PC-9 (cell line): ENCODE measurements at regions not wholly inside any gene's neighbourhood (a gene's known extent, or its start where the extent isn't known, plus 50 kb on each side); places are given as distances from the start of the nearest gene placed in this dataset.

Experiments
- BruUV-seq: library from RNA; stranded (reverse); fragments of 400-500 nt; replicated peaks from 2 replicates; lab custom pipeline; 2021; lab: Mats Ljungman, UMichigan
- CTCF ChIA-PET: fragments of 300-600 bp; sonication (Branson Sonifier 250); formaldehyde crosslinking; loops from one replicate; lab custom pipeline; 2022; ENCODE audit warnings: antibody characterized with exemption; lab: Charles Lee
- POLR2A ChIA-PET: fragments of 300-600 bp; sonication (Branson Sonifier 250); formaldehyde crosslinking; loops from one replicate; lab custom pipeline; 2022; ENCODE audit warnings: antibody characterized with exemption; ENCODE audit not compliant: unreplicated experiment; lab: Charles Lee
- DNase-seq, 2 experiments: peaks; one replicate each; pipeline versions ENCODE4 v3.0.0 to v3.0.0-alpha.2; 2015 to 2022; ENCODE audit warnings: mixed read lengths in 1 of 2
- H2AFZ ChIP-seq: fragments of 200-600 bp; sonication (generic); 2 replicates; pipeline ENCODE4 v1.8.1; 2017; ENCODE audit warnings: antibody characterized with exemption
- H3F3A ChIP-seq: fragments of 200-600 bp; sonication (generic); 2 replicates; pipeline ENCODE4 v1.8.1; 2017; ENCODE audit warnings: antibody characterized with exemption, mild to moderate bottlenecking, low read depth; ENCODE audit not compliant: insufficient read depth
- H3K27ac ChIP-seq: fragments of 200-600 bp; sonication (generic); 2 replicates; pipeline ENCODE4 v1.6.1; 2016; ENCODE audit warnings: mixed run types
- H3K27me3 ChIP-seq: fragments of 200-600 bp; sonication (generic); 2 replicates; pipeline ENCODE4 v1.6.1; 2016; ENCODE audit warnings: low read depth, mixed run types; ENCODE audit not compliant: insufficient read depth
- H3K36me3 ChIP-seq: fragments of 200-600 bp; sonication (generic); 2 replicates; pipeline ENCODE4 v1.6.1; 2016; ENCODE audit warnings: low read depth, mixed run types
- H3K4me1 ChIP-seq: fragments of 200-600 bp; sonication (generic); replicated peaks from 2 replicates; pipeline ENCODE4 v1.6.1; 2016; ENCODE audit warnings: mixed run types; ENCODE audit not compliant: insufficient read depth
- H3K4me2 ChIP-seq: fragments of 200-600 bp; sonication (generic); 2 replicates; pipeline ENCODE4 v1.6.1; 2017; ENCODE audit warnings: mixed run types
- H3K4me3 ChIP-seq: fragments of 200-600 bp; sonication (generic); 2 replicates; pipeline ENCODE4 v1.6.1; 2016; ENCODE audit warnings: mixed run types
- H3K79me2 ChIP-seq: fragments of 200-600 bp; sonication (generic); 2 replicates; pipeline ENCODE4 v1.6.1; 2017; ENCODE audit warnings: low read depth, mixed run types
- H3K9me2 ChIP-seq: fragments of 200-600 bp; sonication (generic); 2 replicates; pipeline ENCODE4 v1.8.1; 2017; ENCODE audit warnings: mild to moderate bottlenecking; ENCODE audit not compliant: insufficient read depth
- H3K9me3 ChIP-seq: fragments of 200-600 bp; sonication (generic); 2 replicates; pipeline ENCODE4 v1.8.1; 2016; ENCODE audit warnings: low read depth; ENCODE audit not compliant: insufficient read depth
- H4K20me1 ChIP-seq: fragments of 200-600 bp; sonication (generic); 2 replicates; pipeline ENCODE4 v1.8.1; 2017; ENCODE audit not compliant: insufficient read depth
- CTCF ChIP-seq: fragments of 200-600 bp; sonication (generic); conservative IDR thresholded peaks from 2 replicates; pipeline ENCODE4 v1.6.1; 2017; ENCODE audit warnings: mixed run types, antibody characterized with exemption, mild to moderate bottlenecking, moderate library complexity
- EZH2 ChIP-seq: fragments of 200-600 bp; sonication (generic); IDR thresholded peaks from 2 replicates; pipeline ENCODE4 v1.8.0; 2017; ENCODE audit warnings: antibody characterized with exemption, low read depth
- intact Hi-C: fragments of 100-400 bp; cut with micrococcal nuclease; formaldehyde crosslinking; loops from one replicate; pipeline ENCODE4 v1.10.0; 2022; ENCODE audit not compliant: unreplicated experiment

DNA sequence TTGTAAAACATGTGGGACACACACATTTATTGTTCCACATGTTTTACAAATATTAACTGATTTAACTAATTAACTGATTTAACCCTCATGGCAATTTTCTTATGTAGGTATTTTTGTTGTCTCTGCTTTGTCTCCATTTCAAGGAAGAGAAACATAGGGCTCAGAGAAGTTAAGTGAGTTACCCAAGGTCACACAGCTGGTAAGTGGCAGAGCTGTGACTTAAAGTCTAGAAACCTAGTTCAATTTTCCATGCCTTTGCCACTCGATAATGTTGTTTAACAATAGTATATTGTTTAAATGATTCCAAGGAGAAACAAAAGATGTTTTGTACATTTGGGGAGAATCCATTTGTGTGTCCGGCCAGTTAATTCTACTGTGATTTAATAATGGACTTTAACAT is 284.1 kb upstream of the CDH5 start:
- Histone ChIP-seq H3K79me2 (no peaks in the 10 kb centered on the region), H3K9me2 (no peaks in the 10 kb centered on the region), H2AFZ (no peak overlapping the region), H3K9me3 (no peaks in the 10 kb centered on the region), H4K20me1 (no peaks in the 10 kb centered on the region), H3F3A (no peaks in the 10 kb centered on the region; the same call in 1 of the 2 replicates), H3K4me1 (0 out of 2 replicates have a peak, but pooled peaks cover 4% of the 10 kb centered on the region), H3K27me3 (0 out of 2 replicates have a peak, but pooled peaks cover 2% of the 10 kb centered on the region), H3K4me3 (no peak overlapping the region), H3K4me2 (no peak overlapping the region), H3K27ac (no peak overlapping the region), H3K36me3 (no peaks in the 10 kb centered on the region)
- intact Hi-C loops = no loop called here
- ChIA-PET CTCF (no interaction called here), POLR2A (no interaction called here)
- BruUV-seq = no TSS peak
- no peak for DNase-seq
- TF ChIP-seq CTCF (no peak), EZH2 (no peak)

- H3K9me2 ChIP-seq = no peaks in the 10 kb centered on the region
- no TSS peak for BruUV-seq
- H3K36me3 ChIP-seq = no peaks in the 10 kb centered on the region
- H3K79me2 ChIP-seq = no peaks in the 10 kb centered on the region
- no peaks in the 10 kb centered on the region for H3K9me3 ChIP-seq
- H3F3A ChIP-seq = no peaks in the 10 kb centered on the region; the same call in 1 of the 2 replicates
- POLR2A ChIA-PET = no interaction called here
- intact Hi-C loops = no loop called here
- no peaks in the 10 kb centered on the region for H4K20me1 ChIP-seq
- 0 out of 2 replicates have a peak overlapping the region, but pooled peaks have one; percentile 20 for H3K27ac ChIP-seq
- no peak for TF ChIP-seq CTCF
- TF ChIP-seq EZH2 = no peak
- 0 out of 2 replicates have a peak, but pooled peaks cover 2% of the 10 kb centered on the region for H3K27me3 ChIP-seq
- H3K4me3 ChIP-seq = no peak overlapping the region
- CTCF ChIA-PET = no interaction called here
- H2AFZ ChIP-seq = no peak overlapping the region
- H3K4me1 ChIP-seq = 0 out of 2 replicates have a peak, but pooled peaks cover 4% of the 10 kb centered on the region
- peak in 1 of 2 experiments; percentile 40 for DNase-seq
- peak overlapping the region; percentile 2; the same call in 1 of the 2 replicates for H3K4me2 ChIP-seq
Observed at GRCh38 chr16:66081775-66082366, 284.6 kb upstream of the CDH5 start.

DNA sequence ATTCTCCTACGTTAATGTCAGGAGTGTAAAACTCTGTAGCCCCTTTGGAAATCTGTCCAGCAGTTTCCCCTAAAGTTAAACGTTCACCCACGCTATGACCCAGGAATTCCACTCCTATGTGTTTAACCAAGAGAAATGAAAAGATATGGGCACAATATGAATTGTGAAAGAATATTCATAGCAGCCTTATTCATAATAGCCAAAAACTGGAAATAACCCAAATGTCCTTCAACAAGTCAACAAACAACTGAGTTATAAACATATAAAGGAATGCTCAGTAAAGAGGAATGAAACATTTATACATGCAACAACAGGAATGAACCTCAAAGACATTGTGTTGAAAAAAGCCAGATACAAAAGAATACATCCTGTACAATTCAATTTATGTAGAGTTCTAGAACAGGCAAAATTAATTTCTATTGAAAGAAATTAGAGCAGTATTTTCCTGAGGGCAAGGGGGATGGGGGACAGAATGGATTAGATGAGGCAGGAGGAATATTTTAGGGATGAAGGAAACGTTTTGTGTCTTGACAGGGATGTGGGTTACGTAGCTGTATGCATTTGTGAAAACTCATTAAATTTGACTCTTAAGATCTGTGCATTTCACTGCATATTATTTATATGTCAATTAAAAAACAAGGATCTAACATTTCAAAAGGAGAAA is 286.7 kb upstream of the CDH5 start:
- BruUV-seq = no TSS peak
- H3K4me1 ChIP-seq = 0 out of 2 replicates have a peak, but pooled peaks cover 4% of the 10 kb centered on the region
- H3K4me2 ChIP-seq = no peak overlapping the region
- no peaks in the 10 kb centered on the region for H3K79me2 ChIP-seq
- intact Hi-C loops = no loop called here
- DNase-seq = no peak
- H3K9me2 ChIP-seq = no peaks in the 10 kb centered on the region
- no peaks in the 10 kb centered on the region for H4K20me1 ChIP-seq
- no peaks in the 10 kb centered on the region for H3K9me3 ChIP-seq
- ChIA-PET POLR2A (no interaction called here), CTCF (no interaction called here)
- no peak overlapping the region for H3K27ac ChIP-seq
- peaks cover 9% of the 10 kb centered on the region; the same call in 1 of the 2 replicates for H3K27me3 ChIP-seq
- no peaks in the 10 kb centered on the region for H3K36me3 ChIP-seq
- no peaks in the 10 kb centered on the region; the same call in 1 of the 2 replicates for H3F3A ChIP-seq
- H3K4me3 ChIP-seq = no peak overlapping the region
- TF ChIP-seq EZH2 (no peak), CTCF (no peak)
- H2AFZ ChIP-seq = no peak overlapping the region
